ENCODE measurements at regions not wholly inside any gene's neighbourhood (a gene's known extent, or its start where the extent isn't known, plus 50 kb on each side); places are given as distances from the start of the nearest gene placed in this dataset.

GRCh38 chr2:186100636-186101035 is 362.0 kb downstream of the FSIP2 start:
- TF ChIP-seq CTCF (IDR thresholded peaks at IDR 0.05) (no peak), TCF7L2 (IDR thresholded peaks at IDR 0.05; ENCODE audit: low read depth, low read length) (no peak), SIN3A (IDR thresholded peaks at IDR 0.05; ENCODE audit: borderline replicate concordance, insufficient read depth, low read depth, low read length) (no peak), POLR2AphosphoS5 (IDR thresholded peaks at IDR 0.05; ENCODE audit: low read depth, low read length) (no peak)

Measured in Panc1 (cell line).